Hypothalamus (tissue), 51 donors: ENCODE measurements at regions not wholly inside any gene's neighbourhood (a gene's known extent, or its start where the extent isn't known, plus 50 kb on each side); places are given as distances from the start of the nearest gene placed in this dataset.

Source experiments
- DNase-seq, 51 donors: peaks; one replicate each; lab custom pipeline; 2025; lab: John Stamatoyannopoulos, UW

DNA sequence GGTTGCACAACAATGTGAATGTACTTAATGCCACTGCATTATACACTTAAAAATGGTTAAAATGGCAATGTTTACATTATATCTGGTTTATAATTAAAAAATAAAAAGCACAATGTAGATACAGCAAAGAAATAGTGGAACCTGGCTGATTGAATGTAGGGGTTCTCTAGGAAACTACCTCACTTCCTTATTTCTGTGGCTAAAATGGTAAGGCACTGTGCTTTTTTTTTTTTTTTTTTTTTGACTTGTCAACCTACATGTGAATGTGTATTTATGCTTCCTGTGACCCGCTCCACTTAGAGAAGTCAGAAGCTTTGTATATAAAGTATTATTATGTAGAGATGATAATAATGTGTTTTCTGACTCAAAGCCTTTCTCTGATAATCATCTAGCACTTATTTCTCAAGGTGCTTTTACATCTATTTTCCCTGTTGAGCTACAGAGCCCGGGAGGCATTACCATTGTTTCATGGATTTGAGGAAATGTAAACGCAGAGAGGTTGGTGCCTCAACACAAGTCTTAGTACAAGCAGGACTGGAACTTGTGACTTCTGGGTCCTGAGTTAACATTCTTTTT is 55.0 kb downstream of the SOX4 start:
- DNase-seq: no peak

DNA sequence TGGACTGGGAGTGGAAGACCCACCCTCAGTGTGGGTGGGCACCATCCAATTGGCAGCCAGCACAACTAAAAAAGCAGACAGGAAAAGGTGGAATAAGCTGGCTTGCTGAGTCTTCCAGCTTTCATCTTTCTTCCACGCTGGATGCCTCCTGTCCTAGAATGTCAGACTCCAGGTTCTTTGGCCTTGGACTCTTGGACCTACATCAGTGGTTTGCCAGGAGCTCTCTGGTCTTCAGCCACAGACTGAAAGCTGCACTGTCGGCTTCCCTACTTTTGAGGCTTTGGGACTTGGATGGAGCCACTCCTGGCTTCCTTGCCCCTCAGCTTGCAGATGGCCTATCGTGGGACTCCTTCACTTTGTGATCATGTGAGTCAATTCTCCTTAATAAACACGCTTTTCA is 59.8 kb downstream of the SOX4 start:
- no peak for DNase-seq

DNA sequence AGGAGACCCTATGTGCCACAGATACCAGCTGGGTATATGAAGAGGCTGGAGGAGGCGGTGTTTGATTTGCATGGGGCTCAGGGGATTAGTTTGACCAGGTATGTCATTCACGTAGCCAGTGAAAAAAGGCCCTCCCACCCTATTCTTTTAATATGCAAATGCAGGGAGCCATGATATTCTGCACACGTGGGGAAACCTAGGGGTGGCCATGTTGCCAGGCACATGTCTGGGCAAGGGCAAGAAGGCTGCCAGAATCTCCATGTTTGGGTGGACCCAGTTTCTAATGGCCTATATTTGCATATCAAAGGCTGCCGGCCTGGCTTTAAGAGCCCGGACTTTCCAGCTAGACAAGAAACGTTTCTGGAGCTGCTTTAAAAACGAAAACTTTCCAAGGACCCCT is 60.4 kb downstream of the SOX4 start:
- DNase-seq: no peak

DNA sequence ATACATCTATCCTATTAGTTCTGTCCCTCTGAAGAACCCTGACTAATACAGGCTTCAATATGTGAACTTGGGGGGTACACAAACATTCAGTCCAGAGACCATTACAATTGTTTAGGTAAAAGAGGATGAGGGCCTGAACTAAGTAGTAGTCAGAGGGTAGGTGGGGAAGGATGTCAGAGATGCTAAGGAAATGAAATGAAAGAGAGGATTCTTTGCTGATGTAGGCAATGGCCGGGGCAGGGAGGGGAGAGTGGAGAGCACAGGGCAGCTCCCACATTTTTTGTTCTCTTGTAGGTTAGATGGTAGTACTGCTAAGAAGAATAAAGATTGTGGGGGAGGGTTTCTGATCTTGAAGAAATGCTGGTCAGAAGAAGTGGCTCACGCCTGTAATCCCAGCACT is 60.8 kb downstream of the SOX4 start:
- DNase-seq: no peak

DNA sequence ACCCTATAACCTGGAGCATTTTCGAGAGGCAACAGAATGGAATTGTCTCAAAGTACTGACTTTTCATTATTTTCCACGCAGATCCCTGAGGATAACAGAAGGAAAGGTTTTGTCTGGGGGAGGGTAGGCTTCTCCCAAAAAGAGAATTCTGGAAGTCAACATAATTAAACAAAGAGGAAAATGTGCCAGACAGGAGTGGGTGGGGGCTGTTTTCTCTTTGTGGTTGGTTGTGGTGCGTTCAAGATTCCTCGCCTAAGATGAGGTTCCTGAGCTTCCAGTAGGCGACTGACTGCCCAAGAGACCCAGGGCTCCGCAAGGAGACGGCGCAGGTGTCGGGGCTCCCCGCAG is 70.4 kb downstream of the SOX4 start:
- DNase-seq: no peak

DNA sequence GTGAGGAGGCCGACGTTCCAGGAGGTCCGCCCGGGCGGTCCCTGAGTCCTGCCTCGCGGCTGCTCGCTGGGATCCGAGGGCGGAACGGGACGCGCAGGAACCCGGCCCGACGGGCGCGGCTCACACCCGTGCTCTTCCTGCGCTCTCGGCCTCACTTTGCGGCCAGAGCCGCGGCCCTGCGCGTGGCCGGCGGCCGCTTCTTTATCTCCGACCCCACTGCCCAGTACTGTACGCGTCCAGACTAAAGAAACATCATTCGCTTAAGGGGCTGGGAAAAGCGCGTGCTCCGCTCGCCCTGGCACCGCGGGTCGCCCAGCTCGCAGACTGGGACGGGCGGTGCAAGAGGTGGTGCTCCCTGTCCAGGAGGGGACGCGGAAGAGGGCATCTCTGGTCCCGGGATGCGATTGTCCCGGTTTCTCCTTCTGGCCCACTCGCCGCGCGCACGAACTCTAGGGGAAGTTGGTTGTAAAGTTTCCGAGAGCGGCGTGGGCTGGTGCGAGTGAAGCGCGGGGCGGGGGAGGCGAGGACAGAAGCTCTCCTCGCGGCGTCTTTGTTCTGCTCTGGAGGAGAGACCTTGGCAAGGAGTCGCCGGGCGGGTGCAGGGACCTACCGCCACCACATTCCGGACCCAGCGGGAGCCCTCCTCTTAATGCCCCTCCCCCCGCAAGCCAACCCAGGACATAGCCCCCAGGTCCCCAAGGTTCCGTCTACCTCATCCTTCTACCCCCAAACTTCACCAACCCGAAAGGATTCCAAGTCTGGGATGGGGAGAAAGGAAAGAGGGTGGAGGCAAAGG is 71.0 kb downstream of the SOX4 start:
- peak in 2 of 51 donors; percentile 1 to 7 for DNase-seq

DNA sequence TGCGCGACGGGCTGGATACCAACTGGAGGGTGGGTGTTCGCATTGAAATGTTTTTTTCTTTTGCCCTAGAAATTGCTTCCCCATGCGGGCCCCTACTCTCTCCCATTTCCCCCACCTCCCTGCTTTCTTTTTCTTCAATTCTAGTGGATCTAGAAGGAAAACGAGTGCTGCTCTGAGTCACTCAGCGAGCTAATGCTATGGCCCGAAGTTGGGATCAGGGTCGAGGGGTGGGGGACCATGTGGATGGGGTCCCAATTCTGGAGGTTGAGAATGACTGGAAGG is 71.5 kb downstream of the SOX4 start:
- no peak for DNase-seq

DNA sequence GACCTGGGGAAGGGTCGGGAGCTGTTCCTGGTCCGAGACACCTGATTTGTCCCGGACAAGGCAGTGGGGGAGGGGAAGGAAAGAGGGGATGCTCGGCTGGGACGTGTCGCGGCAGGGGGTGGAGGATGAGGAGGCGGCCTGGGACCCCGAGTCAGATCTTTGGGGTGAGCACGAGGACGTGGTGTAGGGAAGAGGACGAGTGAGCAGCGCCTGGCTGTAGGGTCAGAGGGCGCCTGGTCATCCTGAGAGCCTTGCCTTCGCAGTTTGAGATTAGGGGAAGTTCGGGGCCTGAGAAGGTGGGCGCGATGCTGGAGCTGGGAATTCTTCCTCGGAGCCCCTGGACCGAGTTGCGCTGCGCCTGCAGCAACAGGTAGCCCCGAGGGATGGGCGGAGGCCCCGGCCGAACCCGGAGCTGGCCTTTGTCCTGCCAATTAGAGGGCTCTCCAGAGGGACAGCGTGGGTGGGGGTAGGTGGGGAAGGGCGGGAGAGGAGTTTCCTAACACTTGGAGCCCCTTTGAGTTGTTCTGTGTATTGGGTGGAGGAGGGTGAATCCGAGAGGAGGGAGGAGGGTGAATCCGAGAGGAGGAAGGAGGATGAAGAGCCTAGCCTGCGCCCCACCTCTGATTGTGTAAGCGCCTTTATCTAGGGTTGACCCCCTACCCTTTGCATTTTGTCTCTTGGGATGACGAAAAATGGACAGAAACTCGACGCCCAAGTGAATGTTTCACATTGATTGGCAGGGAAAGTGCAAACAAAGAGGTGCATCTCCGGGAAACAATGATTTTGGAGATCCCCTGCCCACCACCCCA is 72.0 kb downstream of the SOX4 start:
- DNase-seq: no peak

DNA sequence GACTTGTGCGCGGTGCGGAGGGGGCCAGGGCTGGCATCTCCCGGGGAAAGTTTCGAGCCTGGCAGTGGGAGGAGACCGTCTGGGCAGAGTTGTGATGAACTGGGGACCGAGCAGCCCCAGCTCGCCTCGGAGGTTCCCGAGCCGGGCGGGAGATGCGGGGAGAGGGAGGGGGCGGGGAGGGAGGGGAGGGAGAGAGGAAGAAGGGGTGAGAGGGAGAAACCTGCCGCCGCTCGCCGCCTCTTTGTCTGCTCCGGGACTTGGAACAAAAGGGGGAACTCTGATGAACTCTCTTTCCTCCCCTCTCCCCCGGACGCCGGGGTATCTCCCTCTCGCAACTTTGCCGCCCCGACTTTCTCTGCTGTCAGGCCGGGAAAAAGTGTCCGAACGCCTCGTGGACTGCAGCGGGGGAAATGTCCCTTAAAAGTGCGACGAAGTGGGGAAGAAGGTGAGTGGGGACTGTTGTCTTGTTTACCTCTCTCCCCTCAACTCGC is 72.7 kb downstream of the SOX4 start:
- no peak for DNase-seq

DNA sequence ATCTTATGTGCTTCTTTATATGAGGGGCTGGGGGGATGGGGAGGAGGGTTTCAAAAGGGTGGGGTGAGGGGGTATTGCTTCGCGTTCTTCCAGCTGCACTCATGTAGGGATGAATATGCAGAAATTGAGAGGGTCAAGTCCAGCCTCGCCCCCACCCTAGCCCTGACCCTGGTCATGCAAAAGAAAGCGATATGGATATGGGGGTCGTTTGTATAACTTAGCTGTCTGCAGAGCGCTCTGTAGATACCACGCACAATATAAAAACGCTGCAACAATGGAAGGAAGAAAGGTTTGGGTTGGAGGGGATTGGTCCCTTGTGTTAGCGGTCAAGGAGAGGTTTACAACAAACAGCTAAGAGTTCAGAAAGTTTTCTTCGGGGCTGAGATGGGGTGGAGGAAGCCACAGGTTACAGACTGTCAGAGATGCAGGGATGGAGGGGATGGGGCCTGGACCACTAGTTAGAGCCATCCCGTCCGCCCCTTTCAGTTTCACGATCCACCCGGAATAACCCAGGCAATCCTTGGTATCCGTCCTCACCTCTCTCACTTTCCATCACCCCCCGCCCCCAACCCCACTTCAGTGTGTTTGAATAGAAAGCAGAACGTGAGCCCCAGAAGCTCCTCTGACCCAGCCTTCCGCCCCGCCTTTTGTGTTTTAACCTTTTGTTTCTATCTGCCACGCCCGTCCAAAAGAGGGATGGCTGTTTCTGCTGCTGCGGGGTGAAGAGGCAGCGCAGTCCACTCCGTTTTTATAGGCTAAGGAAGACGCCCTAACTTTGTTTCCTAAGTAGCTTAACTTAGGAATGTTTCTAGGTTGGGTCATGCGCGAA is 73.5 kb downstream of the SOX4 start:
- no peak for DNase-seq

DNA sequence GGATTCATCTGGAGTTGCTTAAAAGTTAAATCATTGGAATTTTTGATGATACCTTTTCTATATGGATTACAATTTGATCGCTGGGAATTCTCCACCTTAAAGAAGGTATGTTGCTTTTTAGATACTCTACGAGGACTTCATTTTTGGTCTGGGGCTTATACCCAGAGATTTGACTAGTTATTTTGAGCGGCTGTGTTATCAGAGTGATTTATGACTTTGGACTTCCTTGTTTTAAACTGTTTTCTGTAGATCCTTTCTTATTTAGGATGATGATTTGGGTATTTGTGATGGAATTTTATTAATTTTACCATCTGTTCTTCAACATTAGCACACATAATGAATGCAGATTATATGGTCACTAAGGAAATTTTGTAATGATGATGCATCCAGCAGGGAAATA is 75.2 kb downstream of the SOX4 start:
- no peak for DNase-seq

DNA sequence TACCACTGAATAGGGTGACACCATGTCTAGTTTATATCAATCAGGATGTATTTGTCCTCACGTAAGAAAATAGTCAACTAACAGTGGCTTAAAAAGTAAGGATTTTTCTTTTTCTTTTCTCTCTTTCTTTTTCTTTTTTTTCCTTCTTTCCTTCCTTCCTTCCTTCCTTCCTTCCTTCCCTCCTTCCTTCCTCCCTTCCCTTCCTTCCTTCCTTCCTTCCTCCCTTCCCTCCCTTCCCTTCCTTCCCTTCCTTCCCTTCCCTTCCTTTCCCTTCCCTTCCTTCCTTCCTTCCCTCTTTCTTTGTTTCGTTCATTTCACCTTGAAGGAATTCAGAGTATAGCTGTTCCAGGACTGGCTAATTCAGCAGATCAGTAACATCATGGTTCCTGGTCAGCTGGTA is 83.2 kb downstream of the SOX4 start:
- DNase-seq: no peak

DNA sequence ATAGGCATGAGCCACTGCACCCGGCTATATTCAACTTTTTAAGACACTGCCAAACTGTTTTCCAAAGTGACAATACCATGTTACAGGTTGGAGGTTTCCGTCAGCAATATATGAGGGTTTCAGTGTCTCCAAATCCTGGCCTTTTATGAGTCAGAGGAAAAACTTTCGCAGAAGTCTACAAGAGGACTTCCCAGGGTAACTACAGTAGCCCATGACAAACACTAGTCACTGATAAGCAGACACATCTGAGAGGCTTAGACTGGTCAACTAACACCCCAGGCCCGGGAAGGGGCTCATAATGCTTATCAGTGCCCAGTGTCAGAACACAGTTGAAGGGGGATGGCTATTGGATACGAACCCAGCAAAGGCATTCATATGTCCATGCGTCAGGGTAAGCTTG is 85.4 kb downstream of the SOX4 start:
- no peak for DNase-seq

DNA sequence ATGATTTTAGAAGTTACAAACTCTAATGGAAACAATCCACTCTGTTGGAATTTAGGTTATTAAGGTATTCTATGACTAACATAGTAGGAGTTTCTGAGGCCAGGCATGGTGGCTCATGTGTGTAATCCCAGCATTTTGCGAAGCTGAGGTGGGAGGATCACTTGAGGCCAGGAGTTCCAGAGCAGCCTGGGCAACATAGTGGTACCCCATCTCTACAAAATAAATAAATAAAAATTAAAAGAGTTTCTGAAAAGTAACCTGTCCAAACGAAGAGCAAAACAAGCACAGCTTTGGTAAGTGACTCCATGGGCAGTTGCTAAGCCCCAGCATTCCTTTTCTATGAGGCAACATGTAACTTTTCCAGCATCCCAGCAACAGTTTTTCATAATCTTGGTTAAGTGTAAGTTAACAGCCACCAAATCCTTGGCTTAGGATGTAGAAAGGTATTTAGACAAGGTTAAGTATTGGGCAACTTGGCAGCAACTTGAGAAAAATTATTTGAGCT is 86.3 kb downstream of the SOX4 start:
- DNase-seq: no peak

DNA sequence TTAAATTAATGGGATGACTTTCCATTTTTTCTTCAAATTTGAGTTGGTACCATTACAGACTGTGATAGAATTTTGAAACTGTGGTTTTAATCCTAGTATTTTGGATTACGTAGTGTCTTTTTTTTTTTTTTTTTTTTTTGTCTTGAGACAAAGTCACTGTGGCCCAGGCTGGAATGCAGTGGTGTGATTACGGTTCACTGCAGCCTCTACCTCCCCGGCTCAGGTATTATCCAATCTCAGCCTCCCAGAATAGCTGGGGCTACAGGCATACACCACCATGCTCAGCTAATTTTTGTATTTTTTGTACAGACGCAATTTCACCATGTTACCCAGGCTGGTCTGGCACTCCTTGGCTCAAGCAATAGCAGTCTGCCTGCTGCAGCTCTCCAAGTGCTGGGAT is 87.1 kb downstream of the SOX4 start:
- DNase-seq: no peak

DNA sequence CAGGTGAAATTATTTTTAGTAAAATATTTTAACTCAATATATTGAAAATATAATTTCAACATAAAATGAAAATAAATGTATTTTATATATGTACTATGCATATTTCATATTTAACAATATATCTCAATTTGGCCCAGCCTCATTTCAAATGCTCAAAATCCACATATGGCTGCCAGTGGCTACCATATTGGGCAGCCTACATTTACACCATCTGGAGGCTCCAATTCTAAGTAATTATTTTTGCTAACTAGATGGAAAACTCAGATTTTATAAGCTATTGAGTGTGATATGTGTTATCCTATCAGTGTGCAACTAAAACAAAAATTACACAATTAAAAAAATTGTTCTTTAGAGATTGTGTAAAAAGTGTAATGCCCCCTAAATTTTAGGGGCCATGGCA is 96.9 kb downstream of the SOX4 start:
- DNase-seq: no peak

DNA sequence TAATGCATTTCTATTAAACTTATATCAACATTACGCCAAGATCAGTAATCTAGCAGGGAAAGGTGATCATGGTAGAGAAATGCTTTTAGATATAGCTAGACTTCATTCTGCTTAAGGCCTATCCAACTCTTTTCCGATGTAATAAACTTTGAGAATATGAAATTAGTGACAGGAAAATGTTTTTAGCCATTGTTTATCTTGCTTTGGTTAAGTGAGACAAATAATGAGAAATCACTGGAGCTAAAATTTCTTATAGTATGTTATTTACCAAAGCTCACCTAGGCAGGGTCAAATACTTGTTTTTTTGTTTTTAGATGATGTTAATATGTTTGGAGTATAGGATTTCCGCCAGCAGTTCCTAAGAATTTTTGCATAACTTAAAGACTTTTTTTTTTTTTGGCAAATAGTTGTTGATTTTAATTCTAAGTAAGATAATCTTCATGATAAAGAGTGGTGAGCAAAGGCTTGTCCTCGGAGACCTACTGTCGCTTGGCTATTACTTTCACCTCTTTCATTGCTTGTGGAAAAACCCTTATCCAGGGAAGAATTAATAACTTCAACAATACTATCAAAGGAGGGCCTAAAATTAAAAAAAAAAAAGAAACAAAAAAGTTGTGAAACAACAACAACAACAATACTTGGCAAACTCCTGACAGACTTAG is 98.3 kb downstream of the SOX4 start:
- no peak for DNase-seq

DNA sequence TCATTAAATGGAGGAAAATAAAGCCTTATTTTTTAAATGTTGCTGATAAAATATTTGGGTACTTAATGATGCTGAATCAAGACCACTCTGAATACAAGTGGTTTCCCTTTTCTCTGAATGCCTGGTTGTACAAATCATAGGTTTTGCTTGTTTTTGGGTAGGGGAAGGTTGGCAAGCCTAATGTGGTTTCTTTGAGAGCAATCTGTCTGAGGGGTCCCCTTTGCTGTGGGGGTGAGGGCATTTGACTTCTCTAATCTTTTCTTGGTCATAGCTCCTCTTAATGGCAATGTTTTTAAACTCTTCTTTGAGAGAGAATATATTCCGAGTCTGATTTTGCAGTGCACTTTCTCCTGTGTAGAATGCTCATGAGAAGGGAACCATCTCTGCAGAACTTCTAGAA is 99.2 kb downstream of the SOX4 start:
- DNase-seq: no peak

DNA sequence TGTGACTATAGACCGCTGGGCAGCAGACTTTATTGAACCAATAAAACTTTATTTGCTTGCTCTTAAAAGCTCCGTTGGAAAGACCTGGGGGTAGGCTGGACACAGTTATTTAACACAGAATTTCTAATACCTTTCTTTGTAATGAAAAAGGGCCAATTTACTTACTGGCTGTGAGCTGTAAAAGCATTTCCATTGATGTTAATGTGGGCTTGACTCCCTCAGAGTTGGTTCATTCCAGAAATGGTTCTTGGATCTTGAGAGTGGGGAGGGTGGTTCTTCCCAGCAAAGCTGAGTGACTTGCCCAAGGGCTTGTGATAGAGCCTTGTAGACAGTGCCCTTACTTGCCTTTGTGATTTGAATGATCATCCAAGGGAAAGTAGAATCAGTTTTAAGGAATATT is 100.6 kb downstream of the SOX4 start:
- no peak for DNase-seq

DNA sequence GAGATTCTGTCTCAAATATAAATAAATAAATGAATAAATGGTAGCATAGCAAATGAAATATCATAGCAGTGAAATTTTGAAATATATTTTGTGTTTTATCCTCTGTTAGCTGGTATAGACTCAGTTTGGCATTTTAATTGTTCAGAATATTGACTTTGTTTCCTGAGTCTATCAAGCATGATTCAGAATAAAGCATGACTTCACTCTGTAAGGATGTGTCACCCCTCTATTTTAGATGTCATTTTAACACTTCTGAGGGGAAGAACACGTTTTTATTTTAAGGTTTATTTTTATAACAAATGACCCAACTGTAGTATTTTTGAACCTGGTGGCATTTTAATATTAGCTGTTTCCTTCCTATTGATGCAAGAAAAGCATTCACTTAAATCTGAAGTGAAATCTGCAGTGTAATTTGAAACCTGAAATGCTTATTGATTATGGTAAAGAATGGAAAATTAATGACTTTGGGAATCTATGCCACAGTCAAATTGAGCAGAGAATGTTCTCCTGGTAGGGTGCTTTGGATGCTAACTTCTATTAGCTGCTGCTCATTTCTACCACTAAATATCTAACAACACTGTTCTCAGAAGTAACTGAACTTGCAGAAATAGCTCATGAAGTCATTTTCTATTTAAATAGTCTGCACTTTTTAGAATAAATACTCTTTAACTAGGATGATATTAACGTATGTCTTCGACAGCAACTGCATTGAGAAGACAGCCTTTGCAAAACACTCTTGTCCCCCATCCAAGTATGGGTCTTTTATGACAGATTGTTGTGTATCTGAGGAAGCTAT is 114.2 kb downstream of the SOX4 start:
- no peak for DNase-seq
